ENCODE measurements at regions not wholly inside any gene's neighbourhood (a gene's known extent, or its start where the extent isn't known, plus 50 kb on each side); places are given as distances from the start of the nearest gene placed in this dataset.

- Histone ChIP-seq H3K79me2 (ENCODE audit: low read length) (no peaks in the 10 kb centered on the region), H2AFZ (ENCODE audit: low read length) (no peak overlapping the region), H3K4me1 (ENCODE audit: low read length) (no peaks in the 10 kb centered on the region), H3K9ac (ENCODE audit: low read length) (no peak overlapping the region), H3K27ac (ENCODE audit: low read length) (no peak overlapping the region), H3K36me3 (ENCODE audit: insufficient read depth, low read length) (no peaks in the 10 kb centered on the region), H4K20me1 (ENCODE audit: insufficient read depth, low read depth, low read length) (no peaks in the 10 kb centered on the region), H3K4me3 (ENCODE audit: low read length) (no peak overlapping the region), H3K27me3 (ENCODE audit: low read length) (no peaks in the 10 kb centered on the region), H3K9me2 (replicated peaks; ENCODE audit: insufficient read depth, low read length) (no peaks in the 10 kb centered on the region), H3K4me2 (ENCODE audit: low read depth, low read length, poor library complexity, severe bottlenecking) (no peak overlapping the region), H3K9me3 (ENCODE audit: low read length) (no peaks in the 10 kb centered on the region)
- peak; percentile 9 for DNase-seq
Observed at GRCh38 chr16:66134875-66135274, 231.6 kb upstream of the CDH5 start.

- H3K9me2 ChIP-seq (replicated peaks; ENCODE audit: insufficient read depth, low read length) = no peaks in the 10 kb centered on the region
- H3K27me3 ChIP-seq (ENCODE audit: low read length) = no peaks in the 10 kb centered on the region
- no peak overlapping the region for H3K4me3 ChIP-seq (ENCODE audit: low read length)
- no peak overlapping the region for H3K9ac ChIP-seq (ENCODE audit: low read length)
- no peaks in the 10 kb centered on the region for H3K9me3 ChIP-seq (ENCODE audit: low read length)
- no peak overlapping the region for H3K4me2 ChIP-seq (ENCODE audit: low read depth, low read length, poor library complexity, severe bottlenecking)
- no peak overlapping the region for H3K27ac ChIP-seq (ENCODE audit: low read length)
- no peaks in the 10 kb centered on the region for H3K36me3 ChIP-seq (ENCODE audit: insufficient read depth, low read length)
- DNase-seq = no peak
- no peak overlapping the region for H2AFZ ChIP-seq (ENCODE audit: low read length)
- no peaks in the 10 kb centered on the region for H3K4me1 ChIP-seq (ENCODE audit: low read length)
- H3K79me2 ChIP-seq (ENCODE audit: low read length) = no peaks in the 10 kb centered on the region
- no peaks in the 10 kb centered on the region for H4K20me1 ChIP-seq (ENCODE audit: insufficient read depth, low read depth, low read length)
Observed at GRCh38 chr16:66133643-66134338, 232.7 kb upstream of the CDH5 start.

- Histone ChIP-seq H3K27ac (ENCODE audit: low read length) (no peak overlapping the region), H3K36me3 (ENCODE audit: insufficient read depth, low read length) (no peaks in the 10 kb centered on the region), H3K4me1 (ENCODE audit: low read length) (no peaks in the 10 kb centered on the region), H3K27me3 (ENCODE audit: low read length) (no peaks in the 10 kb centered on the region), H2AFZ (ENCODE audit: low read length) (no peak overlapping the region), H4K20me1 (ENCODE audit: insufficient read depth, low read depth, low read length) (no peaks in the 10 kb centered on the region), H3K79me2 (ENCODE audit: low read length) (no peaks in the 10 kb centered on the region), H3K9me3 (ENCODE audit: low read length) (no peaks in the 10 kb centered on the region), H3K4me2 (ENCODE audit: low read depth, low read length, poor library complexity, severe bottlenecking) (no peak overlapping the region), H3K4me3 (ENCODE audit: low read length) (no peak overlapping the region), H3K9me2 (replicated peaks; ENCODE audit: insufficient read depth, low read length) (no peaks in the 10 kb centered on the region), H3K9ac (ENCODE audit: low read length) (no peak overlapping the region)
- DNase-seq = no peak
Observed at GRCh38 chr16:66131895-66132294, 234.6 kb upstream of the CDH5 start.

- no peaks in the 10 kb centered on the region for H3K79me2 ChIP-seq (ENCODE audit: low read length)
- H3K36me3 ChIP-seq (ENCODE audit: insufficient read depth, low read length) = no peaks in the 10 kb centered on the region
- H3K4me3 ChIP-seq (ENCODE audit: low read length) = no peak overlapping the region
- H4K20me1 ChIP-seq (ENCODE audit: insufficient read depth, low read depth, low read length) = no peaks in the 10 kb centered on the region
- H3K9me3 ChIP-seq (ENCODE audit: low read length) = no peaks in the 10 kb centered on the region
- H3K27ac ChIP-seq (ENCODE audit: low read length) = no peak overlapping the region
- H3K4me2 ChIP-seq (ENCODE audit: low read depth, low read length, poor library complexity, severe bottlenecking) = no peak overlapping the region
- H2AFZ ChIP-seq (ENCODE audit: low read length) = no peak overlapping the region
- H3K9ac ChIP-seq (ENCODE audit: low read length) = no peak overlapping the region
- no peaks in the 10 kb centered on the region for H3K9me2 ChIP-seq (replicated peaks; ENCODE audit: insufficient read depth, low read length)
- no peaks in the 10 kb centered on the region for H3K27me3 ChIP-seq (ENCODE audit: low read length)
- no peak for DNase-seq
- no peaks in the 10 kb centered on the region for H3K4me1 ChIP-seq (ENCODE audit: low read length)
Observed at GRCh38 chr16:66131156-66131807, 235.2 kb upstream of the CDH5 start.

- Histone ChIP-seq H3K4me2 (ENCODE audit: low read depth, low read length, poor library complexity, severe bottlenecking) (no peak overlapping the region), H3K9me2 (replicated peaks; ENCODE audit: insufficient read depth, low read length) (no peaks in the 10 kb centered on the region), H3K27me3 (ENCODE audit: low read length) (no peaks in the 10 kb centered on the region), H3K36me3 (ENCODE audit: insufficient read depth, low read length) (no peaks in the 10 kb centered on the region), H3K27ac (ENCODE audit: low read length) (no peak overlapping the region), H4K20me1 (ENCODE audit: insufficient read depth, low read depth, low read length) (no peaks in the 10 kb centered on the region), H3K9me3 (ENCODE audit: low read length) (no peaks in the 10 kb centered on the region), H3K9ac (ENCODE audit: low read length) (no peak overlapping the region), H3K4me1 (ENCODE audit: low read length) (no peaks in the 10 kb centered on the region), H2AFZ (ENCODE audit: low read length) (no peak overlapping the region), H3K79me2 (ENCODE audit: low read length) (no peaks in the 10 kb centered on the region), H3K4me3 (ENCODE audit: low read length) (no peak overlapping the region)
- peak; percentile 20 for DNase-seq
Observed at GRCh38 chr16:66130296-66130905, 236.1 kb upstream of the CDH5 start.

GRCh38 chr16:66129196-66129595 lies 237.3 kb upstream of the CDH5 start:
- no peak overlapping the region for H3K9ac ChIP-seq (ENCODE audit: low read length)
- H3K79me2 ChIP-seq (ENCODE audit: low read length) = no peaks in the 10 kb centered on the region
- no peak for DNase-seq
- H3K4me2 ChIP-seq (ENCODE audit: low read depth, low read length, poor library complexity, severe bottlenecking) = no peak overlapping the region
- no peak overlapping the region for H3K4me3 ChIP-seq (ENCODE audit: low read length)
- H3K27ac ChIP-seq (ENCODE audit: low read length) = no peak overlapping the region
- no peaks in the 10 kb centered on the region for H3K27me3 ChIP-seq (ENCODE audit: low read length)
- H2AFZ ChIP-seq (ENCODE audit: low read length) = no peak overlapping the region
- H3K9me3 ChIP-seq (ENCODE audit: low read length) = no peaks in the 10 kb centered on the region
- H3K9me2 ChIP-seq (replicated peaks; ENCODE audit: insufficient read depth, low read length) = no peaks in the 10 kb centered on the region
- no peaks in the 10 kb centered on the region for H3K4me1 ChIP-seq (ENCODE audit: low read length)
- H3K36me3 ChIP-seq (ENCODE audit: insufficient read depth, low read length) = no peaks in the 10 kb centered on the region
- H4K20me1 ChIP-seq (ENCODE audit: insufficient read depth, low read depth, low read length) = no peaks in the 10 kb centered on the region

- no peaks in the 10 kb centered on the region for H3K4me1 ChIP-seq (ENCODE audit: low read length)
Observed at GRCh38 chr16:66128371-66128770, 238.1 kb upstream of the CDH5 start.

GRCh38 chr16:66127459-66128370 lies 238.8 kb upstream of the CDH5 start:
- peak; percentile 25 for DNase-seq
- Histone ChIP-seq H3K4me3 (ENCODE audit: low read length) (no peak overlapping the region), H3K4me1 (ENCODE audit: low read length) (no peaks in the 10 kb centered on the region), H3K4me2 (ENCODE audit: low read depth, low read length, poor library complexity, severe bottlenecking) (no peak overlapping the region), H2AFZ (ENCODE audit: low read length) (no peak overlapping the region), H3K9ac (ENCODE audit: low read length) (no peak overlapping the region), H3K27me3 (ENCODE audit: low read length) (no peaks in the 10 kb centered on the region), H3K9me3 (ENCODE audit: low read length) (no peaks in the 10 kb centered on the region), H3K9me2 (replicated peaks; ENCODE audit: insufficient read depth, low read length) (no peaks in the 10 kb centered on the region), H3K27ac (ENCODE audit: low read length) (no peak overlapping the region), H4K20me1 (ENCODE audit: insufficient read depth, low read depth, low read length) (no peaks in the 10 kb centered on the region), H3K79me2 (ENCODE audit: low read length) (no peaks in the 10 kb centered on the region), H3K36me3 (ENCODE audit: insufficient read depth, low read length) (no peaks in the 10 kb centered on the region)

More at GRCh38 chr16:66128371-66128770, 238.1 kb upstream of the CDH5 start:
- Histone ChIP-seq H3K4me3 (ENCODE audit: low read length) (no peak overlapping the region), H2AFZ (ENCODE audit: low read length) (no peak overlapping the region), H3K79me2 (ENCODE audit: low read length) (no peaks in the 10 kb centered on the region), H3K4me2 (ENCODE audit: low read depth, low read length, poor library complexity, severe bottlenecking) (no peak overlapping the region), H4K20me1 (ENCODE audit: insufficient read depth, low read depth, low read length) (no peaks in the 10 kb centered on the region), H3K36me3 (ENCODE audit: insufficient read depth, low read length) (no peaks in the 10 kb centered on the region), H3K9ac (ENCODE audit: low read length) (no peak overlapping the region), H3K9me3 (ENCODE audit: low read length) (no peaks in the 10 kb centered on the region), H3K27ac (ENCODE audit: low read length) (no peak overlapping the region), H3K9me2 (replicated peaks; ENCODE audit: insufficient read depth, low read length) (no peaks in the 10 kb centered on the region), H3K27me3 (ENCODE audit: low read length) (no peaks in the 10 kb centered on the region)
- DNase-seq = no peak

Data from Karpas-422 (cell line).